GM19239 (cell line): ENCODE measurements at regions not wholly inside any gene's neighbourhood (a gene's known extent, or its start where the extent isn't known, plus 50 kb on each side); places are given as distances from the start of the nearest gene placed in this dataset.
"Not testable (repeated sequence)": the region's sequence is repeated elsewhere in the genome, so short reads cannot be mapped to it uniquely, and the experiment has no call there.

Experiments used
- DNase-seq: peaks from one replicate; pipeline ENCODE4 v3.0.0; 2011; ENCODE audit warnings: low spot score; ENCODE audit not compliant: insufficient read length
- FAIRE-seq: peaks from 2 replicates; lab custom pipeline; 2011; peaks lifted over from hg19 to GRCh38; lab: Jason Lieb, UNC

- FAIRE-seq (no peak), DNase-seq (no peak)
Measured at GRCh38 chr1:214715126-214715525, 112.1 kb downstream of the CENPF start.

DNA sequence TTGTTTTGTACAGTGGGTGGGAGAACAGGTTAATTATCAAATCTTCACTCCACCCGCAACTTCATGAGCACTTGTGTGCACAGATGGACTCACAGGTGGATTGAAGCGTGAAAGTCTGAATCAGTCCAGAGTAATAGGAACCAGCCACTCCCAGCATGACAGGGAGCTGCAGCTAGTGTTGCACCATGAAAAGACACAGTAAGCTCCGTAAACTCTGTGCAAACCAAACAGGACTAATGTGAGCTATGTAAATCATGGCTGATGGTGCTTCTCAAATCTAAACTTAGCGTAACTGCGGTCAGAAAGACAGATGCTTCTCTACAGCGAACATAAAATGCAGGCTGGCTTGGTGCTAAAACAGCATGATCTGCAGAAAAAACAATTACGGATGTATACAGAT lies 114.4 kb downstream of the CENPF start:
- FAIRE-seq: no peak
- no peak for DNase-seq

- FAIRE-seq: no peak
- DNase-seq: no peak
Measured at GRCh38 chr1:214718724-214719123, 115.7 kb downstream of the CENPF start.

- DNase-seq: no peak
Measured at GRCh38 chr1:214719207-214719606, 116.2 kb downstream of the CENPF start.

DNA sequence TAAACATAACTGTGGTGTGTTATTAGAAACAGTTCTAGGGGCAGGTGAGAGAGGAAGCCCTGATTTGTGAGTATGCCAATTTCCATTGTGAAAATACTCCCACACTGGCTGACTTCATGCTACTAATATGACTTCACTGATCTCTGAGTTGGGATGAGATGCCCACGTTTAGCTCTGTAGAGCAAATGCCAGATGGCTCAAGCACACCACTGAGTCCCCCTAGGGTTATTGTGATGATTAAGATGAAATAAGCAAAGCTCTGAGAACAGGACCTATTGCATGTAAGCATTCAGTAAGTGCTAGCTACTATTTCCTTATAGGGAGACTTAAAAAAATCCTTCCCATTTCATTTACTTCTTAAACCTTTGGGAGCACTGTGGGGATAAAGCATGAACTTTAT lies 117.6 kb downstream of the CENPF start:
- FAIRE-seq (no peak), DNase-seq (no peak)

More at GRCh38 chr1:214719207-214719606, 116.2 kb downstream of the CENPF start:
- no peak for FAIRE-seq

DNA sequence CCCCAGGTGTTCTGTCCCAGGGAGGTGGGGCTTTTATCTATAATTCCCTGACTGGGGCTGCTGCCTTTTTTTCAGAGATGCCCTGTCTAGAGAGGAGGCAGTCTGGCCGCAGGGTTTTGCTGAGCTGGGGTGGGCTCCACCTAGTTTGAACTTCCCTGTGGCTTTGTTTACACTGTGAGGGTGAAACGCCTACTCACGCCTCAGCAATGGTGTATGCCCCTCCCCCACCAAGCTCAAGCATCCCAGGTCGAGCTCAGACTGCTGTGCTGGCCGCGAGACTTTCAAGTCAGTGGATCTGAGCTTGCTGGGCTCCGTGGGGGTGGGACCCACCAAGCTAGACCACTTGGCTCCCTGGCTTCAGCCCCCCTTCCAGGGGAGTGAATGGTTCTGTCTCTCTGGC lies 124.3 kb downstream of the CENPF start:
- FAIRE-seq (no peak), DNase-seq (no peak)

DNA sequence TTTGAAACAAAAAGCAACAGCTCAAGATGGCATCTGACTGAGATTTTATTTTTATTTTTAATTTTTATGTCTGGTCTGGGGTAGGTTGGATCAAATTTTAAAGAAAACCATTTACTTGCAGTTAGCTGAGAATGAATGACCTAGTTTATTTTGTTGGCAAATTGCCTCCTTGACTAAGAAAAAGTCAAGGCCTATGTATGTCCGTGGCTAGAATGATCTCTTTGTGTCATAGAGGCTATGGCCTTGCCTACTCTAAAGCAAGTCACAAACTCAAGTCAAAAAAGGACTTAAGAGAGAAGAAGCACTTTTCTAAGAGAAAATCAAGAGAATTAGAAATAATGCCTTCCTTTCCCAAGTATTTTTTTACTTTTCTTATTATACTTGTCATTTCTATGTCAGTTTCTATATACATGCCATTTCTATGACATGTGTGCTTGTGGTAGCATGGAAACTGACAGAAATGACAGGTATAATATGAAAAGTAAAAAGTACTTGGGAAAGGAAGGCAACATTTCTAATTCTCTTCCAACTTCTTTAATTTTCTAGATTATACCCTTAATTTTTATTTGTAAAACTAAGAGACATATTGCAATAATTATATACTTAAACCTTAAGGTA lies 136.7 kb downstream of the CENPF start:
- no peak for DNase-seq
- no peak for FAIRE-seq

DNA sequence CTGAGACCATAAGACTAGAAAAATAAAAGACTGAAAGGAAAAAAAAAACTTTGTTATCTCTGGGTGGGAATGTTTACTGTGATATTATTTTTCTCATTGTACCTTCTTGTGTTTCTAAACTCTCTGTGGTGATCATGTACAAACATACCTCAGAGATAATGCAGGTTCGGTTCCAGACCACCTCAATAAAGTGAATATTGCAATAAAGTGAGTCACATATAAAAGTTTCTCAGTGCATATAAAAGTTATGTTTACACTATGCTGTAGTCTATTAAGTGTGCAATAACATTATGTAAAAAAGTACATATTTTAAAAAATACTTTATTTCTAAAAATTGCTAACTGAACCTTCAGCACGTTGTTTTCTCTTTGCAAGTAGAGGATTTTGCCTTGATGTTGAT lies 137.5 kb downstream of the CENPF start:
- FAIRE-seq (no peak), DNase-seq (no peak)

- no peak for FAIRE-seq
- DNase-seq: no peak
Measured at GRCh38 chr1:214747050-214747635, 144.1 kb downstream of the CENPF start.

DNA sequence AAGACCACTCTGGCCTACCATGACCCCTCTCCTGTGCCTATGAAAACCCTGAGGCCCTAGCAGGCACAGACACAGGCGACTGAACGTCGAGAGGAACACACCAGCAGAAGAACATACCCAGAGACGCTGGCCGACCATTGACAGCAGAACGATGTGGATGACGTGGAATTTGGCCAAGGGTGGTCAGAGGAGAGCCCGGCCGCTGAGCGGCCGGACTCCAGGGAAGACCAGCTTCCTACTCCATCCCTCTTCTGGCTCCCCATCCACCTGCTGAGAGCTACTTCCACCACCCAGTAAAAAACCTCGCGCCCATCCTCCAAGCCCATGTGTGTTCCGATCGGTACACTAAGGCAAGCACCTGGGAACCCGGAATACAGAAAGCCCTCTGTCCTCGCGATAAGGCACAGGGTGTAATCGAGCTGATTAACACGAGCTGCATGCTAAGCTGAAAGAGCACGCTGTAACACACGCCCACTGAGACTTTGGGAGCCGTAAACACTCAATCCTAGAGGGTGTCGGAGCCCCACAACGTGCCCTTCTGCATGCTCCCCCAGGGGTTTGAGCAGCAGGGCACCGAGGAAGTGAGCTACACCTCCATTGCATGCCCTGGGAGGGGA lies 150.3 kb downstream of the CENPF start:
- no peak for DNase-seq
- no peak for FAIRE-seq

GRCh38 chr1:214761030-214761429 lies 158.0 kb downstream of the CENPF start:
- no peak for DNase-seq
- FAIRE-seq: no peak

DNA sequence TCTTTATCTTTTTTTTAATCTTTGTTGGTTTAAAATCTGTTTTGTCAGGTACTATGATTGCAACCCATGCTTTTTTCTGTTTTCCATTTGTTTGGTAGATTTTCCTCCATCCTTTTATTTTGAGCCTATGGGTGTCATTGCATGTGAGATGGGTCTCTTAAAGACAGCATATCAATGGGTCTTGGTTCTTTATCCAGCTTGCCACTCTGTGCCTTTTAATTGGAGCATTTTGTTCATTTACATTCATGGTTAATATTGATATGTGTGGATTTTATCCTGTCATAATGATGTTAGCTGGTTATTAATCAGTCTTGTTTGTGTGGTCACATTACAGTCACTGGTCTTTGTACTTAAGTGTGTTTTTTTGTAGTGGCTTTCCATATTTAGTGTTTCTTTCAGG lies 159.9 kb downstream of the CENPF start:
- DNase-seq (no peak), FAIRE-seq (no peak)

GRCh38 chr1:214764502-214764901 lies 161.5 kb downstream of the CENPF start:
- no peak for FAIRE-seq
- no peak for DNase-seq

GRCh38 chr1:214767221-214767620 lies 164.2 kb downstream of the CENPF start:
- FAIRE-seq (no peak), DNase-seq (no peak)

DNA sequence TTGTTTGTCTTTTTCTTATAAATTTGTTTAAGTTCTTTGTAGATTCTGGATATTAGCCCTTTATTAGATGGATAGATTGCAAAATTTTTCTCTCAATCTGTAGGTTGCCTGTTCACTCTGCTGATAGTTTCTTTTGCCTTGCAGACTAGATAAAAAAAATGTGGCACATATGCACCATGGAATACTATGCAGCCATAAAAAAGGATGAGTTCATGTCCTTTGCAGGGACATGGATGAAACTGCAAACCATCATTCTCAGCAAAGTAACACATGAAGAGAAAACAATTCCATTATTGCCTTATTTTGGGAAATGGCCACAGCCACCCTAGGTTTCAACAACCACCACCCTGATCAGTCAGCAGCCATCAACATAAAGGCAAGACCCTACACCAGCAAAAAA lies 166.7 kb downstream of the CENPF start:
- FAIRE-seq, DNase-seq: not testable (repeated sequence)

DNA sequence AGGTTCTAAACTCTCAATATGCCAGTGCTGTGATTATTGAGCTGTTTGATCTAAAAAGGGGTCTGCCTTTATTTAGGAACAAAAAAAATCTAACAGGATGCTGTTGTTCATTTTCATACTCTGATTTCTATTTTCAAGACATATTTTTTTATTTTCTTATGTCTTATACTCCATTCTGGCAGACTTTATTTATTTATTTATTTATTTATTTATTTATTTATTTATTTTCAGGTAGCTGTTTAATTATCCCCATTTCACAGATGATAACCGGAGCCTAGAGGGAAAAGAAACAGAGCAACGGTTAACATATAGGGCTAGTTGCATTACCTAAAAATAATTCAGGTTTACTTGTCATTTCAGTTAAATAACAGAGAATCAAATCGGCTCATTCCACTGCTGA lies 174.4 kb downstream of the CENPF start:
- DNase-seq: no peak
- FAIRE-seq: no peak

- FAIRE-seq: no peak
- no peak for DNase-seq
Measured at GRCh38 chr1:214791961-214792360, 189.0 kb downstream of the CENPF start.

- FAIRE-seq (no peak), DNase-seq (no peak)
Measured at GRCh38 chr1:214792527-214793186, 189.7 kb downstream of the CENPF start.

DNA sequence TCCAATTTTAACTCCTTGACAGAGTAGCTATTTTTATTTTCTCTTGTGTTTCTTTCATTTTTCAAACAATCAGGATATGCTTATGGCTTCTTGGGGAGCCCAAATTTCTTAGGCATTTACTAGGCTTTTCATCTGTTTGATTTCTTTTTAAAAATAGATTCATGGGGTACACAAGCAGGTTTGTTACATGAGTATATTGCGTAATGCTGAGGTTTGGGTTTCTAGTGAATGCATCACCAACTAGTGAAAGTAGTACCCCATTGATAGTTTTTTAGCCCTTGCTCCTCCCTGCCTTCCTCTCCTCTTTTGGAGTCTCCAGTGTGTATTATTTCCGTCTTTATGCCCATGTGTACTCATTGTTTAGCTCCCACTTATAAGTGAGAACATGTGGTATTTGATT lies 190.7 kb downstream of the CENPF start:
- DNase-seq (no peak), FAIRE-seq (no peak)

DNA sequence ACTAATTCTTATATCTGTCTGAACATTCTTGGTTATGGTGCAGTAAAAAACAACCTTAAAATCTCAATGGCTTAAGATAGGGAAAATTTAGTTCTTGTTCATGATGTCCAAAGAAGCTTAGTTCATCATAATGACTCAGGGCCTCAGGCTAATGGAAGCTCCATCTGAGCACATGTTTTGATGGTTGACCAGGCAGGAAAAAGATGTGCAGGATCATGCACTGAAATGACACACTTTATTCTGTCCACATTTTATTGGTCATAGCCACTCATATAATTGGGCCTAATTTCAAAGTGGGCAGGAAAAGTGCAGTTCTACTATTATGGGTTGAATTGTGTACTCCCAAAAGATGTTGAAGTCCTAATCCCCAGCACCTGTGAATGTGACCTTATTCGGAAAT lies 198.2 kb downstream of the CENPF start:
- no peak for DNase-seq
- no peak for FAIRE-seq

GRCh38 chr1:214808845-214809460 lies 206.0 kb downstream of the CENPF start:
- FAIRE-seq: no peak

More at GRCh38 chr1:214808845-214809460, 206.0 kb downstream of the CENPF start:
- DNase-seq: no peak
